ENCODE measurements at regions not wholly inside any gene's neighbourhood (a gene's known extent, or its start where the extent isn't known, plus 50 kb on each side); places are given as distances from the start of the nearest gene placed in this dataset.
"Not testable (repeated sequence)": the region's sequence is repeated elsewhere in the genome, so short reads cannot be mapped to it uniquely, and the experiment has no call there.

- H3K4me1 ChIP-seq (replicated peaks in 1 of 2): no peaks in the 10 kb centered on the region
- H3K27me3 ChIP-seq: no peaks in the 10 kb centered on the region
- no peak overlapping the region for H3K4me3 ChIP-seq
- no peaks in the 10 kb centered on the region for H3K36me3 ChIP-seq (replicated peaks in 1 of 2)
- no peak overlapping the region for H3K27ac ChIP-seq
- WGBS, 4 donors: 79 to 85% (median 82%) methylated on average over 2 of the region's 2 CpGs
- DNase-seq: no peak
- no peaks in the 10 kb centered on the region for H3K9me3 ChIP-seq (replicated peaks in 1 of 3)
- intact Hi-C loops (cut with DNase I): no loop called here
- no peak for TF ChIP-seq CTCF (IDR thresholded peaks at IDR 0.05)
- TF ChIP-seq POLR2A (IDR thresholded peaks at IDR 0.05): no peak
These were observed 414.9 kb downstream of the SATB2 start for GRCh38 chr2:199042660-199043379.

GRCh38 chr2:199040522-199040921 is 417.2 kb downstream of the SATB2 start:
- Histone ChIP-seq H3K36me3 (replicated peaks in 1 of 2) (no peaks in the 10 kb centered on the region), H3K9me3 (replicated peaks in 1 of 3) (no peaks in the 10 kb centered on the region), H3K4me3 (no peak overlapping the region), H3K4me1 (replicated peaks in 1 of 2) (no peaks in the 10 kb centered on the region), H3K27me3 (no peaks in the 10 kb centered on the region), H3K27ac (no peak overlapping the region)
- intact Hi-C loops (cut with DNase I): no loop called here
- DNase-seq: no peak
- 42 to 51% (median 48%) methylated on average over 2 of the region's 2 CpGs for whole genome bisulfite sequencing, 4 donors
- no peak for TF ChIP-seq CTCF (IDR thresholded peaks at IDR 0.05)
- no peak for TF ChIP-seq POLR2A (IDR thresholded peaks at IDR 0.05)

GRCh38 chr2:199033761-199034160 is 424.0 kb downstream of the SATB2 start:
- H3K36me3 ChIP-seq (replicated peaks in 1 of 2); H3K27ac ChIP-seq; H3K27me3 ChIP-seq; H3K4me1 ChIP-seq (replicated peaks in 1 of 2); H3K4me3 ChIP-seq; H3K9me3 ChIP-seq (replicated peaks in 1 of 3); intact Hi-C loops (cut with DNase I); DNase-seq: not testable (repeated sequence)
- 81 to 90% (median 86%) methylated on average over 3 of the region's 3 CpGs for WGBS, 4 donors

GRCh38 chr2:199025146-199025545 is 432.6 kb downstream of the SATB2 start:
- no peak overlapping the region for H3K4me3 ChIP-seq
- TF ChIP-seq CTCF (IDR thresholded peaks at IDR 0.05) (no peak), POLR2A (IDR thresholded peaks at IDR 0.05) (no peak)
- H3K4me1 ChIP-seq (replicated peaks in 1 of 2): no peaks in the 10 kb centered on the region
- no peaks in the 10 kb centered on the region for H3K9me3 ChIP-seq (replicated peaks in 1 of 3)
- 58 to 66% (median 60%) methylated on average over 3 of the region's 3 CpGs for WGBS, 4 donors
- no peak for DNase-seq
- no peaks in the 10 kb centered on the region for H3K36me3 ChIP-seq (replicated peaks in 1 of 2)
- intact Hi-C loops (cut with DNase I): no loop called here
- peaks cover 6% of the 10 kb centered on the region for H3K27me3 ChIP-seq
- no peak overlapping the region for H3K27ac ChIP-seq

GRCh38 chr2:199024224-199024623 is 433.5 kb downstream of the SATB2 start:
- Histone ChIP-seq H3K27me3 (peaks cover 6% of the 10 kb centered on the region), H3K4me1 (replicated peaks in 1 of 2) (no peaks in the 10 kb centered on the region), H3K9me3 (replicated peaks in 1 of 3) (no peaks in the 10 kb centered on the region), H3K36me3 (replicated peaks in 1 of 2) (no peaks in the 10 kb centered on the region), H3K4me3 (no peak overlapping the region), H3K27ac (no peak overlapping the region)
- no peak for TF ChIP-seq POLR2A (IDR thresholded peaks at IDR 0.05)
- TF ChIP-seq CTCF (IDR thresholded peaks at IDR 0.05): no peak
- intact Hi-C loops (cut with DNase I): no loop called here
- DNase-seq: no peak
